ENCODE measurements at regions not wholly inside any gene's neighbourhood (a gene's known extent, or its start where the extent isn't known, plus 50 kb on each side); places are given as distances from the start of the nearest gene placed in this dataset.

DNA sequence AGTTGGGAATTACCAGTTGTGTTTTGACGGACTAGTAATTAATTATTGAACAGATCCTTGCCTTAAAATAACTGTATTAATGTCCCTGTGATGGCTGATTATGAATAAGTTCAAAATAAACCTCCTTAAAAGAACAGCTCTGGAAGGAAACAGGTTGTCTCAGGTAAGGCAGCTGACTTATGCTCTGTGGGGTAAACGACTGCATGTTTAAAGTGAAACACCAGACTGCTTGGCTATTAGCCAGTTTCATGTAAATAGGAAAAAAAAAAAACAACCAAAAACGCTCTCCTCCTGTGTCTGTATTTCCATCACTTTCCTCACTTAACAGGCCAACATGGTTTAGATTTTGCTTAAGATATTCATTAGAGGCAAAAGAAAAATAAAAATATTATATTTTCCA lies 243.6 kb downstream of the TMEM182 start:
- ChIA-PET CTCF (ENCODE audit: partially characterized antibody) (interaction anchor here (0.7 to 2.4 kb wide), 5 partner anchors 12 to 164 kb away, joined by 3 to 9 read pairs (median 4); no protein-coding TSS in a partner anchor), POLR2A (ENCODE audit: partially characterized antibody) (no interaction called here)
- Histone ChIP-seq H2BK5ac (ENCODE audit: low read depth, low read length) (no peak overlapping the region), H3K4me3 (ENCODE audit: extremely low read depth in 1 of 4, insufficient read depth in 2 of 4, low read depth in 3 of 4, low read length in 4 of 4) (no peak overlapping the region), H3K18ac (ENCODE audit: extremely low read depth, low read length) (no peak overlapping the region), H3K27ac (ENCODE audit: low read depth, low read length) (no peak overlapping the region), H3K9me3 (ENCODE audit: insufficient read depth in 2 of 2, low read depth in 1 of 2, low read length in 1 of 2) (no peaks in the 10 kb centered on the region), H3K23me2 (ENCODE audit: low read depth, low read length) (no peaks in the 10 kb centered on the region; the same call in 1 of the 2 replicates), H3K23ac (ENCODE audit: insufficient read length) (no peak overlapping the region), H2BK12ac (ENCODE audit: low read depth, low read length) (no peak overlapping the region), H3K56ac (replicated peaks; ENCODE audit: insufficient read length, low read depth, low read length) (no peak overlapping the region), H4K8ac (ENCODE audit: extremely low read depth, insufficient read depth, low read length) (no peak overlapping the region), H2BK20ac (ENCODE audit: low read length) (no peak overlapping the region), H2BK15ac (ENCODE audit: low read length) (no peak overlapping the region), H3K36me3 (ENCODE audit: control insufficient read depth in 2 of 4, insufficient read depth in 4 of 4, low read length in 3 of 4) (no peaks in the 10 kb centered on the region), H2BK120ac (replicated peaks; ENCODE audit: low read depth, low read length) (no peak overlapping the region), H3K79me2 (ENCODE audit: control insufficient read depth in 1 of 2, insufficient read depth in 2 of 2, low read length in 2 of 2) (no peaks in the 10 kb centered on the region), H2AK5ac (ENCODE audit: low read depth, low read length) (no peak overlapping the region), H3K79me1 (ENCODE audit: low read depth, low read length) (no peaks in the 10 kb centered on the region), H4K91ac (replicated peaks; ENCODE audit: insufficient read length, low read length) (no peak overlapping the region), H2AFZ (ENCODE audit: low read length) (no peak overlapping the region), H3K4me1 (replicated peaks in 1 of 4; ENCODE audit: control insufficient read depth in 3 of 4, insufficient read depth in 4 of 4, low read length in 3 of 4) (no peaks in the 10 kb centered on the region), H3K9ac (replicated peaks in 1 of 4; ENCODE audit: extremely low read depth in 1 of 4, low read depth in 3 of 4, low read length in 3 of 4) (no peak overlapping the region), H3K4ac (replicated peaks; ENCODE audit: insufficient read length, low read depth, low read length) (no peak overlapping the region), H4K5ac (ENCODE audit: insufficient read length, low read depth, low read length) (no peak overlapping the region), H3K14ac (ENCODE audit: insufficient read length) (no peak overlapping the region), H3K27me3 (replicated peaks in 1 of 4; ENCODE audit: control insufficient read depth in 3 of 4, extremely low read depth in 1 of 4, insufficient read depth in 3 of 4, low read length in 3 of 4) (no peaks in the 10 kb centered on the region; a peak in 1 of 7 replicates), H3K4me2 (ENCODE audit: insufficient read depth in 1 of 2, low read depth in 2 of 2, low read length in 2 of 2) (no peak overlapping the region), H4K20me1 (replicated peaks in 1 of 2; ENCODE audit: control insufficient read depth in 1 of 2, insufficient read depth in 2 of 2, low read length in 2 of 2) (no peaks in the 10 kb centered on the region)
- 91% methylated on average over 3 of the region's 3 CpGs; no CpG with 5 or more reads in 1 of the 2 experiments for WGBS, 2 experiments (ENCODE audit: extremely low coverage in 1 of 2, insufficient coverage in 1 of 2, insufficient read length in 1 of 2, insufficient replicate concordance in 2 of 2, low coverage in 1 of 2, low lambda C conversion rate in 2 of 2, missing lambda C conversion rate in 1 of 2)
- DNase-seq (ENCODE audit: low read depth in 1 of 2, low spot score in 2 of 2) (no peak), FAIRE-seq (no peak)
- TF ChIP-seq, protein P1, sequence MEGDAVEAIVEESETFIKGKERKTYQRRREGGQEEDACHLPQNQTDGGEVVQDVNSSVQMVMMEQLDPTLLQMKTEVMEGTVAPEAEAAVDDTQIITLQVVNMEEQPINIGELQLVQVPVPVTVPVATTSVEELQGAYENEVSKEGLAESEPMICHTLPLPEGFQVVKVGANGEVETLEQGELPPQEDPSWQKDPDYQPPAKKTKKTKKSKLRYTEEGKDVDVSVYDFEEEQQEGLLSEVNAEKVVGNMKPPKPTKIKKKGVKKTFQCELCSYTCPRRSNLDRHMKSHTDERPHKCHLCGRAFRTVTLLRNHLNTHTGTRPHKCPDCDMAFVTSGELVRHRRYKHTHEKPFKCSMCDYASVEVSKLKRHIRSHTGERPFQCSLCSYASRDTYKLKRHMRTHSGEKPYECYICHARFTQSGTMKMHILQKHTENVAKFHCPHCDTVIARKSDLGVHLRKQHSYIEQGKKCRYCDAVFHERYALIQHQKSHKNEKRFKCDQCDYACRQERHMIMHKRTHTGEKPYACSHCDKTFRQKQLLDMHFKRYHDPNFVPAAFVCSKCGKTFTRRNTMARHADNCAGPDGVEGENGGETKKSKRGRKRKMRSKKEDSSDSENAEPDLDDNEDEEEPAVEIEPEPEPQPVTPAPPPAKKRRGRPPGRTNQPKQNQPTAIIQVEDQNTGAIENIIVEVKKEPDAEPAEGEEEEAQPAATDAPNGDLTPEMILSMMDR (IDR thresholded peaks at IDR 0.05; ENCODE audit: control extremely low read depth in 1 of 3, insufficient read depth in 1 of 3, low read depth in 1 of 3, low read length in 3 of 3), result no peak
- no peak for TF ChIP-seq SIN3A (conservative IDR thresholded peaks at IDR 0.05 in 1 of 2, IDR thresholded peaks at IDR 0.05 in 1 of 2; ENCODE audit: low read depth in 1 of 2, low read length in 2 of 2)
